IMR-90 (cell line): ENCODE measurements at regions not wholly inside any gene's neighbourhood (a gene's known extent, or its start where the extent isn't known, plus 50 kb on each side); places are given as distances from the start of the nearest gene placed in this dataset.

ENCODE experiments used
- ATAC-seq: fragments of 200-7000 bp; cut with Tn5 transposase; 2 replicates; pipeline ENCODE4 v1.9.1; 2020; ENCODE audit warnings: low read depth, mild to moderate bottlenecking, moderate library complexity
- BruUV-seq: library from RNA; stranded (reverse); fragments of 400-500 nt; replicated peaks from 2 replicates; lab custom pipeline; 2021; lab: Mats Ljungman, UMichigan
- CTCF ChIA-PET: fragments of 300-600 bp; formaldehyde crosslinking; extraction: SDS; loops from one replicate; lab custom pipeline; 2021; ENCODE audit warnings: antibody characterized with exemption; lab: Yijun Ruan, JAX
- POLR2A ChIA-PET: fragments of 300-600 bp; sonication (Branson Sonifier 250); formaldehyde crosslinking; loops from one replicate; lab custom pipeline; 2022; ENCODE audit warnings: antibody characterized with exemption; ENCODE audit not compliant: unreplicated experiment; lab: Charles Lee
- DNase-seq: peaks from one replicate; pipeline ENCODE4 v3.0.0; 2013
- H2AFZ ChIP-seq: replicated peaks from 2 replicates; pipeline ENCODE3; 2013; ENCODE audit warnings: low read length, mild to moderate bottlenecking; ENCODE audit not compliant: poor library complexity
- H2AK5ac ChIP-seq: 2 replicates; pipeline ENCODE4 v1.6.1; 2013; ENCODE audit warnings: low read depth, low read length, inconsistent platforms
- H2AK9ac ChIP-seq: replicated peaks from 2 replicates; pipeline ENCODE3; 2013; ENCODE audit warnings: mild to moderate bottlenecking, low read depth, low read length, moderate library complexity; ENCODE audit not compliant: poor library complexity
- H2BK120ac ChIP-seq: 2 replicates; pipeline ENCODE4 v1.6.1; 2013; ENCODE audit warnings: low read depth, low read length, inconsistent platforms
- H2BK15ac ChIP-seq: 3 replicates; pipeline ENCODE4 v1.6.1; 2013; ENCODE audit warnings: low read depth, low read length, inconsistent platforms
- H2BK20ac ChIP-seq: 2 replicates; pipeline ENCODE4 v1.6.1; 2013; ENCODE audit warnings: low read depth, mild to moderate bottlenecking, inconsistent platforms, low read length, moderate library complexity
- H2BK5ac ChIP-seq: 2 replicates; pipeline ENCODE4 v1.6.1; 2013; ENCODE audit warnings: mild to moderate bottlenecking, low read depth, low read length, inconsistent platforms; ENCODE audit not compliant: poor library complexity, severe bottlenecking
- H3K14ac ChIP-seq: replicated peaks from 2 replicates; pipeline ENCODE4 v1.6.1; 2013; ENCODE audit warnings: low read depth, low read length, inconsistent platforms
- H3K18ac ChIP-seq: 2 replicates; pipeline ENCODE4 v1.6.1; 2013; ENCODE audit warnings: low read depth, low read length, control low read depth
- H3K23ac ChIP-seq: 2 replicates; pipeline ENCODE4 v1.6.1; 2013; ENCODE audit warnings: low read depth, low read length, inconsistent platforms
- H3K27ac ChIP-seq: 2 replicates; pipeline ENCODE4 v1.5.1; 2013; ENCODE audit warnings: mild to moderate bottlenecking, control low read depth, low read length; ENCODE audit not compliant: insufficient read depth
- H3K27me3 ChIP-seq: 2 replicates; pipeline ENCODE4 v1.6.1; 2013; ENCODE audit warnings: low read length; ENCODE audit not compliant: control insufficient read depth, insufficient read depth
- H3K36me3 ChIP-seq: 2 replicates; pipeline ENCODE4 v1.6.1; 2013; ENCODE audit warnings: low read length, mixed read lengths; ENCODE audit not compliant: control insufficient read depth, insufficient read depth
- H3K4ac ChIP-seq: 2 replicates; pipeline ENCODE4 v1.6.1; 2013; ENCODE audit warnings: low read depth, low read length, inconsistent platforms
- H3K4me1 ChIP-seq: 2 replicates; pipeline ENCODE4 v1.6.1; 2013; ENCODE audit warnings: low read length, mixed read lengths; ENCODE audit not compliant: control insufficient read depth, insufficient read depth
- H3K4me2 ChIP-seq: 2 replicates; pipeline ENCODE4 v1.6.1; 2013; ENCODE audit warnings: low read depth, mild to moderate bottlenecking, control low read depth, low read length, moderate library complexity
- H3K4me3 ChIP-seq: 2 replicates; pipeline ENCODE4 v1.5.1; 2013; ENCODE audit warnings: low read depth, mild to moderate bottlenecking, control low read depth, low read length, moderate library complexity; ENCODE audit not compliant: insufficient read depth
- H3K56ac ChIP-seq: 2 replicates; pipeline ENCODE4 v1.6.1; 2013; ENCODE audit warnings: low read length, inconsistent platforms; ENCODE audit not compliant: insufficient read depth; ENCODE audit errors: extremely low read depth
- H3K79me1 ChIP-seq, 2 experiments: 2 replicates each; pipeline ENCODE4 v1.6.1; 2013; ENCODE audit warnings: low read length in 2 of 2, inconsistent platforms in 1 of 2, low read depth in 1 of 2
- H3K9ac ChIP-seq: 2 replicates; pipeline ENCODE4 v1.6.1; 2013; ENCODE audit warnings: low read depth, low read length, control low read depth
- H3K9me1 ChIP-seq: 2 replicates; pipeline ENCODE4 v1.6.1; 2013; ENCODE audit warnings: low read length, inconsistent platforms; ENCODE audit not compliant: insufficient read depth
- H3K9me3 ChIP-seq: 2 replicates; pipeline ENCODE4 v1.6.1; 2013; ENCODE audit warnings: low read length; ENCODE audit not compliant: control insufficient read depth, insufficient read depth
- H4K20me1 ChIP-seq: 2 replicates; pipeline ENCODE4 v1.6.1; 2013; ENCODE audit warnings: low read length, inconsistent platforms; ENCODE audit not compliant: insufficient read depth
- H4K5ac ChIP-seq: 2 replicates; pipeline ENCODE4 v1.6.1; 2013; ENCODE audit warnings: mild to moderate bottlenecking, low read depth, low read length, control low read depth
- H4K8ac ChIP-seq, 2 experiments: 2 replicates each; pipeline ENCODE4 v1.6.1; 2013; ENCODE audit warnings: low read depth in 2 of 2, low read length in 2 of 2, control low read depth in 1 of 2, inconsistent platforms in 1 of 2
- H4K91ac ChIP-seq: 2 replicates; pipeline ENCODE4 v1.6.1; 2013; ENCODE audit warnings: low read depth, low read length, inconsistent platforms; ENCODE audit not compliant: insufficient read depth
- BHLHE40 ChIP-seq: fragments of 150-350 bp; IDR thresholded peaks from 2 replicates; pipeline ENCODE4 v1.6.1; 2016; ENCODE audit warnings: mild to moderate bottlenecking, low read depth, low read length
- CEBPB ChIP-seq: IDR thresholded peaks from 2 replicates; pipeline ENCODE4 v1.6.1; 2012; ENCODE audit warnings: low read depth, low read length, improper control_type of control experiment
- CHD1 ChIP-seq: IDR thresholded peaks from 2 replicates; pipeline ENCODE4 v1.6.1; 2012; ENCODE audit warnings: low read depth, low read length, improper control_type of control experiment
- FOS ChIP-seq: fragments of 150-350 bp; IDR thresholded peaks from 2 replicates; pipeline ENCODE4 v1.6.1; 2016; ENCODE audit warnings: low read depth, low read length
- MAFK ChIP-seq: IDR thresholded peaks from 2 replicates; pipeline ENCODE4 v1.6.1; 2012; ENCODE audit warnings: low read depth, low read length, improper control_type of control experiment
- MAZ ChIP-seq: IDR thresholded peaks from 2 replicates; pipeline ENCODE4 v1.6.1; 2012; ENCODE audit warnings: low read depth, mild to moderate bottlenecking, low read length, improper control_type of control experiment, moderate library complexity, borderline replicate concordance
- MXI1 ChIP-seq: IDR thresholded peaks from 2 replicates; pipeline ENCODE4 v1.6.1; 2012; ENCODE audit warnings: low read depth, mild to moderate bottlenecking, low read length, moderate library complexity, borderline replicate concordance
- NFE2L2 ChIP-seq: fragments of 150-350 bp; IDR thresholded peaks from 2 replicates; pipeline ENCODE4 v1.6.1; 2016; ENCODE audit warnings: low read depth, mild to moderate bottlenecking, low read length
- POLR2A ChIP-seq: IDR thresholded peaks from 2 replicates; pipeline ENCODE4 v1.6.1; 2012; ENCODE audit warnings: mild to moderate bottlenecking, low read depth, low read length
- RAD21 ChIP-seq: IDR thresholded peaks from 2 replicates; pipeline ENCODE4 v1.6.1; 2012; ENCODE audit warnings: low read length, improper control_type of control experiment
- RCOR1 ChIP-seq: IDR thresholded peaks from 2 replicates; pipeline ENCODE4 v1.6.1; 2012; ENCODE audit warnings: mild to moderate bottlenecking, low read length, improper control_type of control experiment; ENCODE audit not compliant: insufficient replicate concordance
- RFX5 ChIP-seq: IDR thresholded peaks from 2 replicates; pipeline ENCODE4 v1.8.0; 2012; ENCODE audit warnings: low read depth, mild to moderate bottlenecking, low read length, moderate library complexity
- SMC3 ChIP-seq: fragments of 150-350 bp; IDR thresholded peaks from 2 replicates; pipeline ENCODE4 v1.6.1; 2016; ENCODE audit warnings: low read depth, mild to moderate bottlenecking, antibody characterized with exemption, low read length, moderate library complexity
- WGBS, 2 experiments: methylation state at CpG; one replicate each; pipeline versions ENCODE4 v1.1.5 to v1.1.7; 2013; ENCODE audit warnings: missing lambda C conversion rate in 2 of 2; ENCODE audit not compliant: insufficient read length in 1 of 2; ENCODE audit errors: extremely low coverage in 2 of 2; 5-methylcytosine and 5-hydroxymethylcytosine counted together
- dilution Hi-C: fragments of 300-500 bp; cut with HindIII; formaldehyde crosslinking; loops from one replicate; pipeline ENCODE4 v1.14.3; 2018; ENCODE audit warnings: low sequenced_read_pairs; ENCODE audit not compliant: unreplicated experiment
- in situ Hi-C: fragments of 300-500 bp; cut with MboI; formaldehyde crosslinking; loops from 3 replicates; pipeline ENCODE4 v1.14.3; 2019; ENCODE audit warnings: low sequenced_read_pairs, inconsistent platforms, mixed read lengths
- intact Hi-C: fragments of 100-400 bp; cut with micrococcal nuclease; formaldehyde crosslinking; loops from 2 replicates; pipeline ENCODE4 v1.10.0; 2022
- TF ChIP-seq, protein P1 (sequence below): fragments of 150-350 bp; IDR thresholded peaks from 2 replicates; pipeline ENCODE4 v1.6.1; 2017; ENCODE audit warnings: mild to moderate bottlenecking, antibody characterized with exemption, low read length, low read depth
- TF ChIP-seq, protein P2 (sequence below): fragments of 150-350 bp; IDR thresholded peaks from 2 replicates; pipeline ENCODE4 v1.6.1; 2016; ENCODE audit warnings: low read depth, mild to moderate bottlenecking, low read length, moderate library complexity, borderline replicate concordance
- TF ChIP-seq, protein P3 (sequence below): conservative IDR thresholded peaks from 2 replicates; pipeline ENCODE4 v1.5.1; 2012; ENCODE audit warnings: mild to moderate bottlenecking, low read depth, low read length, improper control_type of control experiment

DNA sequence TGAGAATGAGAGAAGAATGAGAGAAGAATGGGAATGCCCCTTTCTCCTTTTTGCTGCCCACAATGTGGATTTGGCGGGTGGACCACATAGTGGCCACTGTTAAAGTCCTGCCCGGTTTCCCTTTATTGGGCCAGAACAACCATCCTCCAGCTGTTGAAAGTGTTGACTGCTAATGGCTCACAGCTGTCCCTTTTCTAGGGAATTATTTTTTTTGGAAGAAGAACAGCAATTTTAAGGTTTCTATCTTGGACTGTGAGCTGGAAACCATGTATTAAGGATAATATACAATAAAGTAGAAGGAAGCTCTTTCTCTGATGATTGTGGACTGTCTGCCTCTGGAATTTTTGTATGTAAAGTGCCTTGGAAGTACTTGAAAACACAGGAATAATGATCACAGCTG is 185.9 kb downstream of the DMRT2 start:
- H3K9me3 ChIP-seq: peaks cover 9% of the 10 kb centered on the region
- no peak overlapping the region for H4K5ac ChIP-seq
- no peak overlapping the region for H2BK5ac ChIP-seq
- POLR2A ChIA-PET: interaction anchor here (0.6 kb wide), 1 partner anchor 262 kb away, joined by 6 read pairs; no protein-coding TSS in a partner anchor
- dilution Hi-C loops: no loop called here
- TF ChIP-seq SMC3 (no peak), FOS (no peak), RCOR1 (no peak), MAZ (no peak), CHD1 (no peak), BHLHE40 (no peak), NFE2L2 (no peak), RAD21 (no peak), MXI1 (no peak), RFX5 (no peak), CEBPB (no peak), POLR2A (no peak), MAFK (no peak)
- TF ChIP-seq, protein P1, sequence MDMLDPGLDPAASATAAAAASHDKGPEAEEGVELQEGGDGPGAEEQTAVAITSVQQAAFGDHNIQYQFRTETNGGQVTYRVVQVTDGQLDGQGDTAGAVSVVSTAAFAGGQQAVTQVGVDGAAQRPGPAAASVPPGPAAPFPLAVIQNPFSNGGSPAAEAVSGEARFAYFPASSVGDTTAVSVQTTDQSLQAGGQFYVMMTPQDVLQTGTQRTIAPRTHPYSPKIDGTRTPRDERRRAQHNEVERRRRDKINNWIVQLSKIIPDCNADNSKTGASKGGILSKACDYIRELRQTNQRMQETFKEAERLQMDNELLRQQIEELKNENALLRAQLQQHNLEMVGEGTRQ: no peak
- TF ChIP-seq, protein P2, sequence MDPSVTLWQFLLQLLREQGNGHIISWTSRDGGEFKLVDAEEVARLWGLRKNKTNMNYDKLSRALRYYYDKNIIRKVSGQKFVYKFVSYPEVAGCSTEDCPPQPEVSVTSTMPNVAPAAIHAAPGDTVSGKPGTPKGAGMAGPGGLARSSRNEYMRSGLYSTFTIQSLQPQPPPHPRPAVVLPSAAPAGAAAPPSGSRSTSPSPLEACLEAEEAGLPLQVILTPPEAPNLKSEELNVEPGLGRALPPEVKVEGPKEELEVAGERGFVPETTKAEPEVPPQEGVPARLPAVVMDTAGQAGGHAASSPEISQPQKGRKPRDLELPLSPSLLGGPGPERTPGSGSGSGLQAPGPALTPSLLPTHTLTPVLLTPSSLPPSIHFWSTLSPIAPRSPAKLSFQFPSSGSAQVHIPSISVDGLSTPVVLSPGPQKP: no peak
- TF ChIP-seq, protein P3, sequence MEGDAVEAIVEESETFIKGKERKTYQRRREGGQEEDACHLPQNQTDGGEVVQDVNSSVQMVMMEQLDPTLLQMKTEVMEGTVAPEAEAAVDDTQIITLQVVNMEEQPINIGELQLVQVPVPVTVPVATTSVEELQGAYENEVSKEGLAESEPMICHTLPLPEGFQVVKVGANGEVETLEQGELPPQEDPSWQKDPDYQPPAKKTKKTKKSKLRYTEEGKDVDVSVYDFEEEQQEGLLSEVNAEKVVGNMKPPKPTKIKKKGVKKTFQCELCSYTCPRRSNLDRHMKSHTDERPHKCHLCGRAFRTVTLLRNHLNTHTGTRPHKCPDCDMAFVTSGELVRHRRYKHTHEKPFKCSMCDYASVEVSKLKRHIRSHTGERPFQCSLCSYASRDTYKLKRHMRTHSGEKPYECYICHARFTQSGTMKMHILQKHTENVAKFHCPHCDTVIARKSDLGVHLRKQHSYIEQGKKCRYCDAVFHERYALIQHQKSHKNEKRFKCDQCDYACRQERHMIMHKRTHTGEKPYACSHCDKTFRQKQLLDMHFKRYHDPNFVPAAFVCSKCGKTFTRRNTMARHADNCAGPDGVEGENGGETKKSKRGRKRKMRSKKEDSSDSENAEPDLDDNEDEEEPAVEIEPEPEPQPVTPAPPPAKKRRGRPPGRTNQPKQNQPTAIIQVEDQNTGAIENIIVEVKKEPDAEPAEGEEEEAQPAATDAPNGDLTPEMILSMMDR: no peak
- no peaks in the 10 kb centered on the region for H4K20me1 ChIP-seq
- no peaks in the 10 kb centered on the region for H3K4me1 ChIP-seq
- H2BK20ac ChIP-seq: no peak overlapping the region
- DNase-seq (no peak), ATAC-seq (no peak)
- H3K36me3 ChIP-seq: no peaks in the 10 kb centered on the region
- H3K4ac ChIP-seq: no peak overlapping the region
- no peak overlapping the region for H4K8ac ChIP-seq
- H3K56ac ChIP-seq: no peak overlapping the region
- H3K18ac ChIP-seq: no peak overlapping the region
- H3K9ac ChIP-seq: no peak overlapping the region
- H3K14ac ChIP-seq: no peak overlapping the region
- intact Hi-C loops: no loop called here
- no peak overlapping the region for H2BK15ac ChIP-seq
- H3K4me2 ChIP-seq: no peak overlapping the region
- no CpG with 5 or more reads among the region's 2 CpGs for WGBS, 2 experiments
- no peak overlapping the region for H4K91ac ChIP-seq
- no peak overlapping the region for H2AK9ac ChIP-seq
- in situ Hi-C loops: no loop called here
- no peak overlapping the region for H3K23ac ChIP-seq
- no peaks in the 10 kb centered on the region for H3K9me1 ChIP-seq
- no peaks in the 10 kb centered on the region for H3K79me1 ChIP-seq
- no peak overlapping the region for H2BK120ac ChIP-seq
- no peak overlapping the region for H2AFZ ChIP-seq
- no TSS peak for BruUV-seq
- no peak overlapping the region for H3K27ac ChIP-seq
- no peak overlapping the region for H2AK5ac ChIP-seq
- H3K4me3 ChIP-seq: no peak overlapping the region
- no peaks in the 10 kb centered on the region for H3K27me3 ChIP-seq
- CTCF ChIA-PET: no interaction called here
